Upper lobe of left lung (tissue), 6 donors: ENCODE measurements at regions not wholly inside any gene's neighbourhood (a gene's known extent, or its start where the extent isn't known, plus 50 kb on each side); places are given as distances from the start of the nearest gene placed in this dataset.
"Not testable (repeated sequence)": the region's sequence is repeated elsewhere in the genome, so short reads cannot be mapped to it uniquely, and the experiment has no call there.

Experiments
- ATAC-seq, 2 donors: fragments of 200-7000 bp; cut with Tn5 transposase; one replicate each; pipeline ENCODE4 v1.9.1; 2022; ENCODE audit warnings: mild to moderate bottlenecking in 2 of 2, moderate library complexity in 2 of 2; ENCODE audit not compliant: low FRiP score in 2 of 2
- DNase-seq, 2 donors: peaks; one replicate each; pipeline ENCODE4 v3.0.0-alpha.2; 2019 to 2020
- H3K27ac ChIP-seq, 4 donors: fragments of 200-600 bp; sonication (generic); one replicate each; pipeline ENCODE4 v1.5.1; 2016 to 2019
- H3K27me3 ChIP-seq, 4 donors: fragments of 200-600 bp; sonication (generic); one replicate each; pipeline ENCODE4 v1.5.1; 2017 to 2019
- H3K36me3 ChIP-seq, 4 donors: fragments of 200-600 bp; sonication (generic); one replicate each; pipeline ENCODE4 v1.5.1; 2016 to 2019
- H3K4me1 ChIP-seq, 4 donors: fragments of 200-600 bp; sonication (generic); one replicate each; pipeline ENCODE4 v1.5.1; 2018 to 2019
- H3K4me3 ChIP-seq, 4 donors: fragments of 200-600 bp; sonication (generic); one replicate each; pipeline ENCODE4 v1.5.1; 2017 to 2019; ENCODE audit warnings: mild to moderate bottlenecking in 2 of 4, moderate library complexity in 1 of 4
- H3K9me3 ChIP-seq, 4 donors: fragments of 200-600 bp; sonication (generic); one replicate each; pipeline ENCODE4 v1.5.1; 2018 to 2019
- EP300 ChIP-seq, 4 donors: sonication (generic); formaldehyde crosslinking; IDR thresholded peaks; one replicate each; pipeline ENCODE4 v1.5.1; 2017; ENCODE audit warnings: antibody characterized with exemption in 4 of 4, control low read depth in 2 of 4
- POLR2A ChIP-seq, 4 donors: fragments of 450-650 bp; IDR thresholded peaks; one replicate each; pipeline ENCODE4 v1.5.1; 2016 to 2017; ENCODE audit warnings: antibody characterized with exemption in 4 of 4, mild to moderate bottlenecking in 2 of 4
- POLR2AphosphoS5 ChIP-seq, 2 donors: sonication (generic); formaldehyde crosslinking; IDR thresholded peaks; one replicate each; pipeline ENCODE4 v1.5.1; 2017; ENCODE audit warnings: antibody characterized with exemption in 2 of 2
- WGBS, 2 donors: methylation state at CpG; one replicate each; pipeline ENCODE4 v1.1.5; 2017 to 2018; 5-methylcytosine and 5-hydroxymethylcytosine counted together
- TF ChIP-seq, protein P1 (sequence below), 6 experiments: fragments of 450-650 bp in 4 of 6; fragments of 200-600 bp in 2 of 6; sonication (generic) in 2 of 6; IDR thresholded peaks; one replicate each; pipeline ENCODE4 v1.5.1; 2016 to 2019; ENCODE audit warnings: antibody characterized with exemption in 6 of 6
- donor health status: DM: no; HTN: no; CAD: no; lungs with moderate emphysema.
- donor health status: DM: no; HTN: yes; CAD: no; lungs with severe emphysema.

- 79 to 85% methylated on average over 1 of the region's 1 CpG for WGBS, 2 donors
- H3K27me3 ChIP-seq, result no peaks in the 10 kb centered on the region
- ATAC-seq (no peak), DNase-seq (no peak)
- no peak for TF ChIP-seq POLR2A (IDR thresholded peaks at IDR 0.05)
- TF ChIP-seq POLR2AphosphoS5 (IDR thresholded peaks at IDR 0.05), result no peak
- TF ChIP-seq EP300 (IDR thresholded peaks at IDR 0.05), result no peak
- TF ChIP-seq, protein P1, sequence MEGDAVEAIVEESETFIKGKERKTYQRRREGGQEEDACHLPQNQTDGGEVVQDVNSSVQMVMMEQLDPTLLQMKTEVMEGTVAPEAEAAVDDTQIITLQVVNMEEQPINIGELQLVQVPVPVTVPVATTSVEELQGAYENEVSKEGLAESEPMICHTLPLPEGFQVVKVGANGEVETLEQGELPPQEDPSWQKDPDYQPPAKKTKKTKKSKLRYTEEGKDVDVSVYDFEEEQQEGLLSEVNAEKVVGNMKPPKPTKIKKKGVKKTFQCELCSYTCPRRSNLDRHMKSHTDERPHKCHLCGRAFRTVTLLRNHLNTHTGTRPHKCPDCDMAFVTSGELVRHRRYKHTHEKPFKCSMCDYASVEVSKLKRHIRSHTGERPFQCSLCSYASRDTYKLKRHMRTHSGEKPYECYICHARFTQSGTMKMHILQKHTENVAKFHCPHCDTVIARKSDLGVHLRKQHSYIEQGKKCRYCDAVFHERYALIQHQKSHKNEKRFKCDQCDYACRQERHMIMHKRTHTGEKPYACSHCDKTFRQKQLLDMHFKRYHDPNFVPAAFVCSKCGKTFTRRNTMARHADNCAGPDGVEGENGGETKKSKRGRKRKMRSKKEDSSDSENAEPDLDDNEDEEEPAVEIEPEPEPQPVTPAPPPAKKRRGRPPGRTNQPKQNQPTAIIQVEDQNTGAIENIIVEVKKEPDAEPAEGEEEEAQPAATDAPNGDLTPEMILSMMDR (IDR thresholded peaks at IDR 0.05), result no peak
- H3K27ac ChIP-seq, result no peak overlapping the region
- H3K4me3 ChIP-seq, result no peak overlapping the region
- H3K9me3 ChIP-seq, result no peaks in the 10 kb centered on the region
- H3K4me1 ChIP-seq, result no peaks in the 10 kb centered on the region
- H3K36me3 ChIP-seq, result no peaks in the 10 kb centered on the region
Observed at GRCh38 chr6:115594891-115595290, 465.8 kb downstream of the FRK start.

- 63 to 84% methylated on average over 2 of the region's 2 CpGs for WGBS, 2 donors
- H3K4me1 ChIP-seq, result no peaks in the 10 kb centered on the region
- no peaks in the 10 kb centered on the region for H3K9me3 ChIP-seq
- TF ChIP-seq, protein P1 (IDR thresholded peaks at IDR 0.05), result no peak
- TF ChIP-seq EP300 (IDR thresholded peaks at IDR 0.05), result no peak
- TF ChIP-seq POLR2AphosphoS5 (IDR thresholded peaks at IDR 0.05), result no peak
- TF ChIP-seq POLR2A (IDR thresholded peaks at IDR 0.05), result no peak
- no peak overlapping the region for H3K27ac ChIP-seq
- no peak overlapping the region for H3K4me3 ChIP-seq
- H3K27me3 ChIP-seq, result no peaks in the 10 kb centered on the region
- DNase-seq, result no peak
- ATAC-seq, result no peak
- H3K36me3 ChIP-seq, result no peaks in the 10 kb centered on the region
Observed at GRCh38 chr6:115592025-115592424, 468.7 kb downstream of the FRK start.

DNA sequence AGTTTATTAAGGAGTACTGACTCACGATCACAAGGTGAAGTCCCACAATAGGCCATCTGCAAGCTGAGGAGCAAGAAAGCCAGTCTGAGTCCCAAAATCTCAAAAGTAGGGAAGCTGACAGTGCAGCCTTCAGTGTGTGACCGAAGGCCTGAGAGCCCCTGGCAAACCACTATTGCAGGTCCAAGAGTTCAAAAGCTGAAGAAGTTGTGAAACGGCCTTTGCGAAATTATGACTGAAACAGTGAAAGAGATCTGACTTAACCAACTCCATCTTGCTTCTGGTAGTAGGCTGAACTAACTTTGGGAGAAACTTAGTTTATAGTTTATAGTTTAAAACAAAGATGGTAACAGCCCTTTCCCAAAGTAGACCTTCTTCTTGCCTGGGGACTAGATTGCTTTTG, 471.6 kb downstream of the FRK start:
- not testable (repeated sequence) for H3K27ac ChIP-seq, H3K9me3 ChIP-seq, H3K4me1 ChIP-seq, ATAC-seq, H3K4me3 ChIP-seq, DNase-seq, H3K36me3 ChIP-seq, H3K27me3 ChIP-seq
- 88 to 89% methylated on average over 4 of the region's 4 CpGs for WGBS, 2 donors

GRCh38 chr6:115583290-115583689, 477.4 kb downstream of the FRK start:
- TF ChIP-seq, protein P1 (IDR thresholded peaks at IDR 0.05), result no peak
- TF ChIP-seq POLR2A (IDR thresholded peaks at IDR 0.05), result no peak
- no peak for TF ChIP-seq POLR2AphosphoS5 (IDR thresholded peaks at IDR 0.05)
- no peak for TF ChIP-seq EP300 (IDR thresholded peaks at IDR 0.05)
- no peak for ATAC-seq
- Histone ChIP-seq H3K4me1 (no peaks in the 10 kb centered on the region), H3K36me3 (no peaks in the 10 kb centered on the region), H3K27me3 (no peaks in the 10 kb centered on the region), H3K4me3 (no peak overlapping the region), H3K27ac (no peak overlapping the region), H3K9me3 (no peaks in the 10 kb centered on the region)
- no peak for DNase-seq
- 53 to 60% methylated on average over 1 of the region's 1 CpG for WGBS, 2 donors

DNA sequence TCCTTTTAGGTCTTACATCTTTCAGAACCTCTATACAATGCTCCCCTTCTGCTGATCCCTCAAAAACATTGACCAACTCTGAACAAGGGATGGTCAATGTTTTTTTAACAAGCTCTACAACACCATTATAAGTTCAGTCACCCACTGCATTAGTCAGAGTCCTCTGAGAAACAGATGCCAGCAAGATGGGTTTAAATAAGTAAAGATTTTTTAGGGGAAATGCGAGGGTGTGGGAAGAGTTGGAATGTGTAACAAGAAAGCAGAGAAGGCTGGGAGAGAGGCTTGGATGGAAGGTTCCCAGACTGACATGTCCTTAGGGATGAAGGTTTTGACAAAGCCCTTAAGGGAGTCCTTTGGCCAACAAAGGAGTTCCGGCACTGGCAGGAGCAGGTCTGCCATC, 478.3 kb downstream of the FRK start:
- ATAC-seq (no peak), DNase-seq (no peak)
- no peak overlapping the region for H3K4me3 ChIP-seq
- H3K4me1 ChIP-seq, result no peaks in the 10 kb centered on the region
- H3K27ac ChIP-seq, result no peak overlapping the region
- H3K9me3 ChIP-seq, result no peaks in the 10 kb centered on the region
- 87 to 91% methylated on average over 2 of the region's 2 CpGs for WGBS, 2 donors
- no peaks in the 10 kb centered on the region for H3K36me3 ChIP-seq
- TF ChIP-seq EP300 (IDR thresholded peaks at IDR 0.05) (no peak), POLR2AphosphoS5 (IDR thresholded peaks at IDR 0.05) (no peak), POLR2A (IDR thresholded peaks at IDR 0.05) (no peak)
- TF ChIP-seq, protein P1 (IDR thresholded peaks at IDR 0.05), result no peak
- no peaks in the 10 kb centered on the region for H3K27me3 ChIP-seq

DNA sequence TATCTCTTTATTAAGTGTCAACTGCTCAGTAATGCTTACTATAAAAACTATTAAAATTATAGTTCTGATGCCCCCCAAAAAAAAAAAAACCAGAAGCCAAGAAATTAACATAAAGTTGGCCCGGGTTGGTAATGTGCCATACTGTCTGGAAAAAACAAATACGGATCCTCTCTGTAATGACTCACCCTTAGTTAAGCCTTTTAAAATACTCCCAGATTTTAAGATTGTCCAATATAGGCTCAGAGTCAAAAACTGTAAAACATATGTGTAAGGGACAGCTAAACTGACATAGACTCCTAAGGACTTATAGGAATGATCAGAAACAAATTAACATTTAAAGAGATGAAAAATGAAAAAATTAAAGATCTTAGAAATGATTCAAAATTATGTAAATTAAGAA, 481.1 kb downstream of the FRK start:
- H3K27ac ChIP-seq, ATAC-seq, H3K4me3 ChIP-seq, DNase-seq, H3K9me3 ChIP-seq, H3K36me3 ChIP-seq, H3K4me1 ChIP-seq, H3K27me3 ChIP-seq: not testable (repeated sequence)
- WGBS, 2 donors, result 90 to 93% methylated on average over 2 of the region's 2 CpGs
